KMS-11 (cell line): ENCODE measurements at regions not wholly inside any gene's neighbourhood (a gene's known extent, or its start where the extent isn't known, plus 50 kb on each side); places are given as distances from the start of the nearest gene placed in this dataset.

ENCODE experiments used
- H2AFZ ChIP-seq: fragments of 200-600 bp; sonication (generic); 2 replicates; pipeline ENCODE4 v1.6.1; 2016; ENCODE audit warnings: antibody characterized with exemption, mixed run types, low read depth
- H3K27ac ChIP-seq: fragments of 200-600 bp; sonication (generic); 2 replicates; pipeline ENCODE4 v1.6.1; 2016; ENCODE audit warnings: mild to moderate bottlenecking, mixed run types
- H3K27me3 ChIP-seq: fragments of 200-600 bp; sonication (generic); 2 replicates; pipeline ENCODE4 v1.6.1; 2017; ENCODE audit warnings: mild to moderate bottlenecking, low read depth, mixed run types, moderate library complexity; ENCODE audit not compliant: insufficient read depth
- H3K36me3 ChIP-seq: fragments of 200-600 bp; sonication (generic); 2 replicates; pipeline ENCODE4 v1.6.1; 2017; ENCODE audit warnings: mild to moderate bottlenecking, mixed run types; ENCODE audit not compliant: insufficient read depth
- H3K4me1 ChIP-seq: fragments of 200-600 bp; sonication (generic); 2 replicates; pipeline ENCODE4 v1.6.1; 2016; ENCODE audit warnings: mild to moderate bottlenecking, low read depth, mixed run types; ENCODE audit not compliant: poor library complexity, severe bottlenecking
- H3K4me2 ChIP-seq: fragments of 200-600 bp; sonication (generic); 2 replicates; pipeline ENCODE4 v1.7.0; 2016; ENCODE audit warnings: mild to moderate bottlenecking, mixed run types
- H3K4me3 ChIP-seq: fragments of 200-600 bp; sonication (generic); IDR thresholded peaks from 2 replicates; pipeline ENCODE4 v1.6.1; 2017; ENCODE audit warnings: low read depth, low read length, mixed read lengths; ENCODE audit not compliant: insufficient read depth
- H3K79me2 ChIP-seq: fragments of 200-600 bp; sonication (generic); 2 replicates; pipeline ENCODE4 v1.6.1; 2016; ENCODE audit warnings: low read depth, mixed run types; ENCODE audit not compliant: insufficient read depth
- H3K9ac ChIP-seq: fragments of 200-600 bp; sonication (generic); 2 replicates; pipeline ENCODE4 v1.6.1; 2016; ENCODE audit warnings: mild to moderate bottlenecking, mixed run types
- H4K20me1 ChIP-seq: fragments of 200-600 bp; sonication (generic); 2 replicates; pipeline ENCODE4 v1.6.1; 2016; ENCODE audit warnings: mild to moderate bottlenecking, mixed run types; ENCODE audit not compliant: insufficient read depth
- TF ChIP-seq, protein P1 (sequence below): fragments of 200-600 bp; sonication (generic); conservative IDR thresholded peaks from 2 replicates; pipeline ENCODE4 v1.6.1; 2017; ENCODE audit warnings: low read depth, mild to moderate bottlenecking, antibody characterized with exemption, low read length, moderate library complexity, mixed read lengths

DNA sequence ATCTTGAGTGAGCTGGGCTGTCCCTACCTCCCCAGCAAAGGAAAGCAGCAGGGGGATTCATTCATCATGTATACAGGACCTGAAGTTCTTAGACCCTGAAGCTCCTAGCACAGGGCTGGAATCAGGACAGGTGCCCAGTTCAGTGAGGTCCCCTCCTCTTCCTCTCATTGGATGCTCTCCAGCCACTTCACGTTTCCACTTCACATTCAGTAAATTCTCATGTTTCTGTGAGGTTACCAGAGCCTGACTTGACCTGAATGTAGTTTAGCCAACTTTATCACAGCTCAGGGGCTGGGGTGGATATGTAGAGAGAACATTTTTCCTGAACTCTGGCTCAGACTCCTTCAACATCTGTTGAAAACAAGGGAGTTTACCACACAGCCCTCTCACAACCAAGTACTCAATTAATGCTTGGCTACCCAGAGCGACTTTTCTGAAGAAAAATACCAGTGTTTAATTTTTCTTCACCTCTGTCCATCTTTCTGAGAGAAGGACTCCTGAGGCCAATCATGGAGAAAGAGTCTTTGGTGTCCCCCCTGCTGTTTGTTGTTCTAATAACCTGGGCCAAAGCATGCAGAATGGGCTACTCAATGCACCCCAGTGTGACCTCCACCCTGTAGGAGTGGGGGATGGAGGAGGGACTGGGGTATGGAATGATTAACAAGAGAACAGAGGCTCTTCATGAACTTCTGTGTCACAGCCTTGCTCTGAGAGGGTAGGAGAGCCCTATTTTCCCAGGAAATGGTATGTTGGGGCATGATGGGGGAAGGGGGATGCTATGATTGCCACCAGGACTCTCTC, 108.3 kb upstream of the FGGY start:
- H3K4me2 ChIP-seq = no peak overlapping the region
- no peak overlapping the region for H2AFZ ChIP-seq
- H3K36me3 ChIP-seq = no peaks in the 10 kb centered on the region
- H3K4me3 ChIP-seq = no peak overlapping the region
- no peaks in the 10 kb centered on the region for H3K27me3 ChIP-seq
- H3K79me2 ChIP-seq = no peaks in the 10 kb centered on the region
- H3K4me1 ChIP-seq = no peaks in the 10 kb centered on the region
- no peak overlapping the region for H3K27ac ChIP-seq
- TF ChIP-seq, protein P1, sequence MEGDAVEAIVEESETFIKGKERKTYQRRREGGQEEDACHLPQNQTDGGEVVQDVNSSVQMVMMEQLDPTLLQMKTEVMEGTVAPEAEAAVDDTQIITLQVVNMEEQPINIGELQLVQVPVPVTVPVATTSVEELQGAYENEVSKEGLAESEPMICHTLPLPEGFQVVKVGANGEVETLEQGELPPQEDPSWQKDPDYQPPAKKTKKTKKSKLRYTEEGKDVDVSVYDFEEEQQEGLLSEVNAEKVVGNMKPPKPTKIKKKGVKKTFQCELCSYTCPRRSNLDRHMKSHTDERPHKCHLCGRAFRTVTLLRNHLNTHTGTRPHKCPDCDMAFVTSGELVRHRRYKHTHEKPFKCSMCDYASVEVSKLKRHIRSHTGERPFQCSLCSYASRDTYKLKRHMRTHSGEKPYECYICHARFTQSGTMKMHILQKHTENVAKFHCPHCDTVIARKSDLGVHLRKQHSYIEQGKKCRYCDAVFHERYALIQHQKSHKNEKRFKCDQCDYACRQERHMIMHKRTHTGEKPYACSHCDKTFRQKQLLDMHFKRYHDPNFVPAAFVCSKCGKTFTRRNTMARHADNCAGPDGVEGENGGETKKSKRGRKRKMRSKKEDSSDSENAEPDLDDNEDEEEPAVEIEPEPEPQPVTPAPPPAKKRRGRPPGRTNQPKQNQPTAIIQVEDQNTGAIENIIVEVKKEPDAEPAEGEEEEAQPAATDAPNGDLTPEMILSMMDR = no peak
- no peak overlapping the region for H3K9ac ChIP-seq
- H4K20me1 ChIP-seq = no peaks in the 10 kb centered on the region

GRCh38 chr1:59193443-59194093, 103.3 kb upstream of the FGGY start:
- Histone ChIP-seq H3K4me1 (no peaks in the 10 kb centered on the region), H3K36me3 (no peaks in the 10 kb centered on the region), H4K20me1 (no peaks in the 10 kb centered on the region), H2AFZ (no peak overlapping the region), H3K79me2 (no peaks in the 10 kb centered on the region), H3K4me2 (no peak overlapping the region), H3K27ac (no peak overlapping the region), H3K4me3 (no peak overlapping the region), H3K27me3 (no peaks in the 10 kb centered on the region), H3K9ac (no peak overlapping the region)
- TF ChIP-seq, protein P1 = no peak

- Histone ChIP-seq H3K4me2 (no peak overlapping the region), H3K4me3 (no peak overlapping the region), H2AFZ (no peak overlapping the region), H3K36me3 (no peaks in the 10 kb centered on the region), H3K27me3 (no peaks in the 10 kb centered on the region), H3K9ac (no peak overlapping the region), H4K20me1 (no peaks in the 10 kb centered on the region), H3K27ac (no peak overlapping the region), H3K4me1 (no peaks in the 10 kb centered on the region), H3K79me2 (no peaks in the 10 kb centered on the region)
- TF ChIP-seq, protein P1 = no peak
Measured at GRCh38 chr1:59194621-59195020, 102.3 kb upstream of the FGGY start.

DNA sequence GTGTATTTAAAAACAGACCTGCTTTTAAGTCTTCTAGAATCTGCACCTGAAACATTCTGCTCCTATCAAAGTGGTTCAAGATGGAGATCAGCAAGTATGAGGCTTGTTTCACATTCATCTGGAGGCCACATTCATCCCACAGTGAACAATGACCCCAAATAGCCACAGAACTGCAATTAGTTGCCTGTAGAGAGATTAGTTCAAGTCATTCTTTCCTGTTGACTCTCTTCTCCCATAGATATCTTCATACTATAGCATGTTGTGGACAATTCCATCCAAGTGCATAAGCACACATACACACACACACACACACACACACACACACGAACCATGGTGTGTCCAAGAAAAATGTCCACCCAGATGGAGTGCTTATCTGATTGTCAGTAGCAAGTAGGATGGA, 101.7 kb upstream of the FGGY start:
- no peaks in the 10 kb centered on the region for H3K4me1 ChIP-seq
- H3K36me3 ChIP-seq = no peaks in the 10 kb centered on the region
- H3K27ac ChIP-seq = no peak overlapping the region
- no peaks in the 10 kb centered on the region for H3K27me3 ChIP-seq
- H3K4me2 ChIP-seq = no peak overlapping the region
- H3K4me3 ChIP-seq = no peak overlapping the region
- H4K20me1 ChIP-seq = no peaks in the 10 kb centered on the region
- no peak overlapping the region for H3K9ac ChIP-seq
- TF ChIP-seq, protein P1 = no peak
- no peaks in the 10 kb centered on the region for H3K79me2 ChIP-seq
- no peak overlapping the region for H2AFZ ChIP-seq
